ENCODE measurements at regions not wholly inside any gene's neighbourhood (a gene's known extent, or its start where the extent isn't known, plus 50 kb on each side); places are given as distances from the start of the nearest gene placed in this dataset.

DNA sequence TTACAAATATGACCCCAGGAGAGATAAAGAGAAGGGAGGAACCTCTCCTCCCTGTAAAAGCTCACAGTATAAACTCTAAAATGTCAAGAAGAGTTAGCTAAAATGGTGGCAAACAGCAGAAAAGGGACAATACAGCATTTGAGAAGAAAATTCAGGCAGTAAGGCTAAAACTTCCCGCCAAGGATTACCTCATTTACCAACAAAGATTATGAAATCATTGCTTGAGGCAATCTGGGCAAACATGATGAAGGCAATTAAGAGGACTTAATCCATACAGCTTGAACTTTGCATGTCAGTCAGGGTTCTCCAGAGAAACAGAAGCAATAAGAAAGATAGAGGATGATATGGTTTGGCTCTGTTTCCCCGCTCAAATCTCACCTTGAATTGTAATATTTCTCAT, 81.4 kb downstream of the CMPK2 start:
- DNase-seq (ENCODE audit: low spot score) = no peak

DNA sequence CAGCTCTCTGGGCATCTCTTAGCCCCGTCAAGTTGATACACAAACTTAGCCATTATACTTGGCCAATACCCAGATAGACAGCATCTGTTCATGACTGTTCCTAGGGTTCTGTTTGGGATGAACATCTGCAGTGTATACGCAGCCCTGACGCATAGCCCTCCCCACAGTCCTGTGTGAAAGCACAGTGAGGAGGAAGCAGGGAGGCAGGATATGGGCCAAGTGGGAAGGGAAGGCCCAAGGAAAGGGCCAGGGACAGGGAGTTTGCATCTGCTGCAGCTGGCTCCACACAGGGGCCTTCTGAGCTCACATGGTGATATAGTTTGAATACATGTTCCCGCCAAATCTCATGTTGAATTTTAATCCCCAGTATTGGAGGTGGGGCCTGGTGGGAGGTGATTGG, 80.2 kb downstream of the CMPK2 start:
- no peak for DNase-seq (ENCODE audit: low spot score)

DNA sequence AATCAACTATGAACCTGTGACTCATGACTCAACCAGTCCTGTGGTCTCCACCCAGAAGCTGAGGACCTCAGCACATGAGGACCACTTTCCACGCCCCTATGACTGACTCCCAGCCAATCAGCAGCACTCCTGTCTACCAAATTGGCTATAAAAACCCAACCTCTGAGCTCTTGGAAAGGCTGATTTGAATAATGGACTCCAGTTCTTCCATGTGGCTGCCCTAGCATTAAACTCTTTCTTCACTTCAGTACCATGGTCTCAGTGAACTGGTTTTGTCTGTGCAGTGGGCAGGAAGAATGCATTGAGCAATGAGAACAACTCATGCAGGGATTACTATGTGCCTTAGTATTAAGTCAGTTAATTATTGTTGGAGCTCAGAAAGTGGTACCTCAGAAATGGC, 78.3 kb downstream of the CMPK2 start:
- no peak for DNase-seq (ENCODE audit: low spot score)

DNA sequence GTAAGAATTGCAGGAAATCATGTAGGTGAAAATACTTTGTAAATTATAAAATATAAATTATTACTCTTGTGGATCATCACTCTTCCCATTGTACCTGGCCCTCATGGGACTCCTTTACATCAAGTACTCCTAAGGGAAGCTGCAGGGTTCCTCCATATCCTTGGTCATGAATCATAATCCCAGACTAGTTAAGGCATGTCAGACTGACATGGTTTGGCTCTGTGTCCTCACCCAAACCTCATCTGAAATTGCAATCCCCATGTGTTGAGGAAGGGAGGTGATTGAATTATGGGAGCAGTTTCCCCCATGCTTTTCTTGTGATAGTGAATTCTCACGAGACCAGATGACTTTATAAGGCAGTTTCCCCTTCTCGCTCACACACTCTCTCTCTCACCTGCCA, 77.1 kb downstream of the CMPK2 start:
- DNase-seq (ENCODE audit: low spot score) = no peak

DNA sequence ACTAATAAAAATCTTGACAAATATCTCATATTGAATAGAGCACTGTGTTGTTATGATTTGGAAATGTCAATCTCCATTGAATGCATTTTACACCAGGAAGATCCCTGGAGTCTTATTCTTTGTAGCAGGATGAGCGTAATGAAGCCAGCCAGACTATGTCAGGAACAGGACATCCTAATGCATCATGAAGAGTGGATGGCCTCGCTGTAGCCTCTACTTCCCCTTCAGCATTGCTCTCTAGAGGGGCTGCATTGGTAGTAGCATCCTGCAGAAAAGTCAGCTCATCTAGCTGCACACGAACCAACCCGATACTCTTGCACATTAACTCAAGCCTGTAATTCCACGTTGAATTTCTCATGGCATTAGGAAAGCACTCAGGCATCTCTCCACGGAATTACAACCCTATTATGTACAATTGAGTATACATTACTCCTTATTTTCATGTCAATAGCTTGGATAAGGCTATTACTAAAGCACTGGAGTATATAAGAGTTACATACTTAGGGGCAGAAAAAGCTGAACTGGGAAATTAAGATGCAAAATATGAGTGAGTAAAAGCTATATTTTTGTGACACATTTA, 76.1 kb downstream of the CMPK2 start:
- no peak for DNase-seq (ENCODE audit: low spot score)

DNA sequence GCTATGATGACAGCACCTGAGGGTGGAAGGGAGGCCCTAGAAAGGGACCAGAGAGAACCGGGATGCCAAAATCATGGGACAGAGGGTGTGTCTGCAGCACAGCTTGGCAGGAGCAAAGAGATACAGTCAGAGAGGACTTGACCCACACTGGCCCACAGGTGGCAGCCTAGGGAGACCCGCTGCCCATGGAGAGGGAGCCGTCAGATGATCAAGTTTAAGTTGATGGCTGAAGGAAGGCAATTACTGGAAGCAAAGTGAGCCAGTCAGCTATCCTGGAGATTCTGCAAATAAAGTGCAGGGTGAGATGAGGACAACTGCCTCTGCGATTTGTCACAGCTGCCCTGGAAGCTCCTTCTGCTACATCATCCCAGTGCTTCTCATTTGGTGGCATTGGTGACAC, 74.0 kb downstream of the CMPK2 start:
- DNase-seq (ENCODE audit: low spot score) = no peak

DNA sequence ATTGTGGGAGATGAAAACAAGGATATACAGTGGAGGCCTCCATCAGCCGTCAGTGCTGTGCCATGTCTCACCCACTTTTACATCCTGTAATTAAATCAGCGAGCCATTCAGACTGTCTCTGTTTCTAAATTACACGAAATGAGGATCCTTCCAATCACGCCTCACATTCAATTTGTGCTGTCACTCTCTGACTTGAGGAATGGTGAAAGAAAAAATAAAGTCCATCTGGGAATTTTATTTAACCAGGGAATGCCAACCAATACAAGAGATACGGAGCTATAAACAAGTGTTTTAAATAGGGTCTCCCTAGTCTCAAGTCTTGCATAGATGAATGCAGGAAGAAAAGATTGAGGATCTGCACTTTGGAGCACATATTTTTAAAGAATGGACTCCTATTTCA, 72.8 kb downstream of the CMPK2 start:
- no peak for DNase-seq (ENCODE audit: low spot score)

DNA sequence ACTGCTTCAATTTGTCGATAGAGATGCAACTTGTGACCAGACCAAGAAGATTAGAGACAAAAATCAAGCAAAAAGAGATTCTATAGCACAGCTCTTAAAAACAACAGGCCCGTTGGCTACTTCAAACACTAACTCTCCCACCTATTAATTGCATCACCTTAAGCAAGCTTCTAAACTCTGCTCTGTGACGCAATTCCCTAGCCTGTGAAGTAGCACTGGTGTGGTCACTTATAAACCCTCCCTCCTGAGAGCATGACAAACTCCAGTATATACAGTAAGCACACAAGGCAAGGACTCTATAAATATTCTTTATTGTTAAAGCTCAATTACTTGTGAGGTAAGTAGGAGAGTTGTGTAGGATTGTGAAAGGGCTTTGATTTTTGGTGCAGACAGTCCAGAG, 72.3 kb downstream of the CMPK2 start:
- no peak for DNase-seq (ENCODE audit: low spot score)

DNA sequence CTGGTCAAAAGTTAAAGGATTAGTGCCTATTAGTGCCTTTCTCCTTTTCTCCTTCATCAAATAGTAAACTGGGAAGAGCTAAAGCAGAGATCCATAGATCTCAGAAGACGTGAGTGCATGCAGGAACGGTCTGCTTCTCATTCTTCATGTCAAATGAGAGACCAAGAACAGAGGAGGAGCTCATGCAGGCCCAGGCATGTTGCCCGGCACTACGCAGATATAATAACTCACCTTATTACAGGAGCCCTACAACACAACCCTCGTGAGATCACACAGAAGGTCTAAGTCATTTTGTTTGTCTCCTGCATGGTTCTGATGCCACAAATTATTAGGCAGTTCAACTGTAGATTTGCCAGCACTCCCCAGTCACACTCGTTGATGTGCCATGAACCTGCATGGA, 71.8 kb downstream of the CMPK2 start:
- no peak for DNase-seq (ENCODE audit: low spot score)

DNA sequence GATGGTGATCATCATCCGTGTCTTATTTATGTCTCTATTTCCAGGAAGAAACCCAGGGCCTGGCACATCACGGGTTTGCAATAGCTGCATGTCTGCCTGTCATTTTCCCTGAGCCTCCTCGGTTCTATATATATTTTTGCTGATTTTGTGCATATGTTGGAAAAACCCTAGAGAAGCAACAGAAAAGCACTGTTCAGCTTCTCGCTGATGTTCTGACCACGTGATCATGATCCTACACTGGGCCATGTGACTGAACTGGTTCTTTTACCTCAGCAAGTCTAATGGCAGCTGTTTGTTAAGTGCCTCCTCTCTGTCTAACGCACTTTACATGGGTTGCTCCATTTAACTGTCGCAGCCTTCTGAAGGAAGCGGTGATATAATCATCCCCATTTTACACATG, 71.3 kb downstream of the CMPK2 start:
- no peak for DNase-seq (ENCODE audit: low spot score)

Measured in ecto neural progenitor cell (in vitro differentiated cells).